HL-60/S4 treated with retinoic acid at 250 ng/mL for 4 days and 3 days (cell line): ENCODE measurements at regions not wholly inside any gene's neighbourhood (a gene's known extent, or its start where the extent isn't known, plus 50 kb on each side); places are given as distances from the start of the nearest gene placed in this dataset.
"Not testable (repeated sequence)": the region's sequence is repeated elsewhere in the genome, so short reads cannot be mapped to it uniquely, and the experiment has no call there.

Experiments used
- in situ Hi-C: fragments of 300-500 bp; cut with MboI; formaldehyde crosslinking; loops from 2 replicates; pipeline ENCODE4 v1.7.0; 2022; ENCODE audit warnings: low sequenced_read_pairs

GRCh38 chr12:34401659-34402227 lies 379.4 kb downstream of the ALG10 start:
- in situ Hi-C loops = no loop called here

- in situ Hi-C loops = no loop called here
Observed at GRCh38 chr12:34402228-34402898, 380.1 kb downstream of the ALG10 start.

DNA sequence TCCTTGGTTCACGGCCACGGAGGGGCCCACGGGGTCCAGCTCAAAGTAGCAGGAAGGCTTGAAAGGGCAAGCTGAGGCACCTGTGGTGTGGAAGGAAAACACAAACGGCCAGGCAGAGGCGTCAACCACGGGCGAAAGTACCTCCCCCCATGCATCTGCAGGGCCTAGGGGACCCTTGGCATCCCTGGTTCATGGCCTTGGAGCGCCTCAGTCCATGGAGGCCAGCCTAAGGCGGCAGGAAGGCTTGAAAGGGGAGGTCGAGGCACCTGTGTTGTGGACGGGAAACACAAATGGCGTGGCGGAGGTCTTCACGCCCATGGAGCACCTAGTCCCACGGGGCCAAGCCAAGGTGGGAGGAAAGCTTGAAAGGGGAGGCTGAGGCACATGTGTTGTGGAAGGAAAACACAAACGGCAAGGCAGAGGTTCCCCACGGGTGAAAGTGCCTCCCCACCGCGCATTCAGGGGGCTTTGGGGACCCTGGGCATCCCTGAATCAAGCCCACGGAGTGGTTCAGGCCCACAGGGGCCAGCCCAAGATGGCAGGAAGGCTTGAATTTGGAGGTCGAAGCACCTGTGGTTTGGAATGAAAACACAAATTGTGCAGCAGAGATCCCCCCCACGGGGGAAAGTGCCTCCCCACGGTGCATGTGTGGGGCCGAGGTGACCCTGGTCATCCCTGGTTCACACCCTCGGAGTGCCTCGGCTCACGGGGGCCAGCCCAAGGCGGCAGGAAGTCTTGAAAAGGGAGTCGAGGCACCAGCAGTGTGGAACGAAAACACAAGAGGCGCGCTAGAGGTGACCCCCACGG lies 380.8 kb downstream of the ALG10 start:
- in situ Hi-C loops = no loop called here

GRCh38 chr12:34403706-34404376 lies 381.5 kb downstream of the ALG10 start:
- in situ Hi-C loops = no loop called here

- in situ Hi-C loops = no loop called here
Observed at GRCh38 chr12:34404377-34405285, 382.3 kb downstream of the ALG10 start.

DNA sequence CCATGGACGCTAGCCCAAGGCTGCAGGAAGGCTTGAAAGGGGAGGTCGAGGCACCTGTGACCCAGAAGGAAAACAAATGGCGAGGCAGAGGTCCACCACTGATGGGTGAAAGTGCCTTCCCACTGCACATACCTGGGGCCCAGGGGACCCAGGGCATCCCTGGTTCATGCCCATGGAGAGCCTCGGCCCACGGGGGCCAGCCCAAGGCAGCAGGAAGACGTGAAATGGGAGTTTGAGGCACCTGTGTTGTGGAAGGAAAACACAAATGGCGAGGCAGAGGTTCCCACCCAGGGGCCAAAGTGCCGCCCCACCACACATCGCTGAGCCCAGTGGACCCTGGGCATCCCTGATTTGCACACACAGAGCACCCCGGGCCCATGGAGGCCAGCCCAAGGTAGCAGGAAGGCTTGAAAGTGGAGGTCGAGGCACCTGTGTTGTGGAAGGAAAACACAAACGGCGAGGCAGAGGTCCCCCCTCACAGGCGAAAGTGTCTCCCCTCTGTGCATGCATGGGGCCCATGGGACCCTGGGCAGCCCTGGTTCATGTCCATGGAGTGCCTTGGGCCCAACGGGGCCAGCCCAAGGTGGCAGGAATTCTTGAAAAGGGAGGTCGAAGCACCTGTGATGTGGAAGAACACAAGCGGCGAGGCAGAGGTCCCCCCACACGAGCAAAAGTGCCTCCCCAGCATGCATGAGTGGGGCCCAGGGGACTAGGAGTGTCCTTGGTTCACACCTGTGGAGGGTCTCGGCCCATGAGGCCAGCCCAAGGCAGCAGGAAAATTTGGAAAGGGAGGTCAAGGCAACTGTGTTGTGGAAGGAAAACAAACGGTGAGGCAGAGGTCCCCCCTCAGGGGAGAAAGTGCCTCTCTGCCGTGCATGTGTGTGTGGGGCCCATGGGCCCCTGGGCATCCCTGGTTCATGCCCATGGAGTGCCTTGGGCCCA lies 383.3 kb downstream of the ALG10 start:
- in situ Hi-C loops = no loop called here

DNA sequence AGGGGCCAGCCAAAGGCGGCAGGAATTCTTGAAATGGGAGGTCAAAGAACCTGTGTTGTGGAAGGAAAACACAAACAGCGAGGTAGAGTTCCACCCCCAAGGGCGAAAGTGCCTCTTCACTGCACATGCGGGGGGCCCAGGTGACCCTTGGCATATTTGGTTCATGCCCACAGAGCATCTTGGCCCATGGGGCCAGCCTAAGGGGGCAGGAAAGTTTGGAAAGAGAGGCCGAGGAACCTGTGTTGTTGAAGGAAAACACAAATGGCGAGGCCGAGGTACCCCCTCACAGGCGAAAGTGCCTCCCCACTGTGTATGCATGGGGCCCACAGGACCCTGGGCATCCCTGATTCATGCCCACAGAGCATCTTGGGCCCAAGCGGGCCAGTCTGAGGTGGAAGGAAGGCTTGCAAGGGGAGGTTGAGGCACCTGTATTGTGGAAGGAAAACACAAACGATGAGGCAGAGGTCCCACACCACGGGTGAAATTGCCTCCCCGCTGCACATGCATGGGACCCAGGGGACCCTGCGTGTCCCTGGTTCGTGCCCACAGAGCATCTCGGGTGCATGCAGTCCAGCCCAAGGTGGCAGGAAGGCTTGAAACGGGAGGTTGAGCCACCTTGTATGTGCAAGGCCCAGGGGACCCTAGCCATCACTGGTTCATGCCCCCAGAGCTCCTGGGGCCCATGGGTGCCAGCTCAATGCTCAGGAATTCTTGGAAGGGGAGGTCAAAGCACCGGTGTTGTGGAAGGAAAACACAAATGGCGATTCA lies 384.1 kb downstream of the ALG10 start:
- in situ Hi-C loops = no loop called here

DNA sequence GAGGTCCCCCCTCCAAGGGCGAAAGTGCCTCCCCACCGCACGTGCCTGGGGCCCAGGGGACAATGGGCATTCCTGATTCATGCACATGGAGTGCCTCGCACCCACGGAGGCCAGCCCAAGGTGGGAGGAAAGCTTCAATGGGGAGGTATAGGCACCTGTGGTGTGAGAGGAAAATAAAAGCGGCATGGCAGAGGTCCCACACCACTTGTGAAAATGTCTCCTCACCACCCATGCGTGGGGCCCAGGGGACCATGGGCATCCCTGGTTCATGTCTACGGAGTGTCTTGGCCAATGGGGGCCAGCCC lies 384.7 kb downstream of the ALG10 start:
- in situ Hi-C loops = no loop called here

DNA sequence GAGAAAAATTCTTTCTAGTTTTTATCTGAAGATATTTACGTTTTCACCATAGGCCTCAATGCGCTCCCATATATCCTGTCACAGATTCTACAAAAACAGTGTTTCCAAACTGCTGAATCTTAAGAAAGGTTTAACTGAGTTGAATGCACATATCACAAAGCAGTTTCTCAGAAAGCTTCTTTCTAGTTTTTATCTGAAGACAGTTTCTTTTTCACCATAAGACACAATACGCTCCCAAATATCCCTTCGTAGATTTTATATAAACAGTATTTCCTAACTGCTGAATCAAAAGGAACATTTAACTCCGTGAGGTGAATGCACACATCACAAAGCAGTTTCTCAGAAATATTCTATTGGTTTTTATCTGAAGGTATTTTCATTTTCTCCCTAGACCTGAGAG lies 385.5 kb downstream of the ALG10 start:
- in situ Hi-C loops = no loop called here

- in situ Hi-C loops = not testable (repeated sequence)
Observed at GRCh38 chr12:34431509-34431908, 409.2 kb downstream of the ALG10 start.
